ENCODE measurements at regions not wholly inside any gene's neighbourhood (a gene's known extent, or its start where the extent isn't known, plus 50 kb on each side); places are given as distances from the start of the nearest gene placed in this dataset.

- Histone ChIP-seq H3K4me2 (ENCODE audit: low read depth, low read length) (no peak overlapping the region), H3K23ac (ENCODE audit: low read depth, low read length) (no peak overlapping the region), H3K4ac (ENCODE audit: low read depth, low read length) (no peak overlapping the region), H3K9me3 (ENCODE audit: control insufficient read depth, insufficient read depth, low read length) (no peaks in the 10 kb centered on the region), H4K5ac (ENCODE audit: low read depth, low read length) (no peak overlapping the region), H2BK20ac (ENCODE audit: low read depth, low read length) (no peak overlapping the region), H3K18ac (ENCODE audit: low read depth, low read length) (no peak overlapping the region), H3K36me3 (ENCODE audit: control insufficient read depth, insufficient read depth, low read length) (no peaks in the 10 kb centered on the region), H3K4me1 (ENCODE audit: control insufficient read depth, insufficient read depth, low read length) (no peaks in the 10 kb centered on the region), H3K9me1 (ENCODE audit: insufficient read depth, low read length) (no peaks in the 10 kb centered on the region), H2BK5ac (ENCODE audit: low read depth, low read length, poor library complexity, severe bottlenecking) (no peak overlapping the region), H3K14ac (replicated peaks; ENCODE audit: low read depth, low read length) (no peak overlapping the region), H2AK9ac (replicated peaks; ENCODE audit: low read depth, low read length, poor library complexity) (no peak overlapping the region), H4K20me1 (ENCODE audit: insufficient read depth, low read length) (no peaks in the 10 kb centered on the region), H3K4me3 (ENCODE audit: insufficient read depth, low read depth, low read length) (no peak overlapping the region), H2AK5ac (ENCODE audit: low read depth, low read length) (no peak overlapping the region), H2AFZ (replicated peaks; ENCODE audit: low read length, poor library complexity) (no peak overlapping the region), H2BK120ac (ENCODE audit: low read depth, low read length) (no peak overlapping the region), H4K91ac (ENCODE audit: insufficient read depth, low read depth, low read length) (no peak overlapping the region), H4K8ac (ENCODE audit: low read depth in 2 of 2, low read length in 2 of 2) (no peak overlapping the region), H3K79me1 (ENCODE audit: low read depth in 1 of 2, low read length in 2 of 2) (no peaks in the 10 kb centered on the region), H3K56ac (ENCODE audit: extremely low read depth, insufficient read depth, low read length) (no peak overlapping the region), H2BK15ac (ENCODE audit: low read depth, low read length) (no peak overlapping the region), H3K9ac (ENCODE audit: low read depth, low read length) (no peak overlapping the region), H3K27me3 (ENCODE audit: control insufficient read depth, insufficient read depth, low read length) (no peaks in the 10 kb centered on the region), H3K27ac (ENCODE audit: insufficient read depth, low read length) (no peak overlapping the region)
- intact Hi-C loops (cut with micrococcal nuclease), result no loop called here
- ChIA-PET POLR2A (ENCODE audit: unreplicated experiment) (no interaction called here), CTCF (interaction anchor here (0.6 kb wide), 1 partner anchor 1088 kb away, joined by 3 read pairs; no protein-coding TSS in a partner anchor)
- no peak for TF ChIP-seq CHD1 (IDR thresholded peaks at IDR 0.05; ENCODE audit: low read depth, low read length)
- no peak for TF ChIP-seq POLR2A (IDR thresholded peaks at IDR 0.05; ENCODE audit: low read depth, low read length)
- no peak for TF ChIP-seq CEBPB (IDR thresholded peaks at IDR 0.05; ENCODE audit: low read depth, low read length)
- no peak for TF ChIP-seq RAD21 (IDR thresholded peaks at IDR 0.05; ENCODE audit: low read length)
- TF ChIP-seq FOS (IDR thresholded peaks at IDR 0.05; ENCODE audit: low read depth, low read length), result no peak
- TF ChIP-seq RFX5 (IDR thresholded peaks at IDR 0.05; ENCODE audit: low read depth, low read length), result no peak
- TF ChIP-seq RCOR1 (IDR thresholded peaks at IDR 0.05; ENCODE audit: insufficient replicate concordance, low read length), result no peak
- TF ChIP-seq ELK1 (IDR thresholded peaks at IDR 0.05; ENCODE audit: borderline replicate concordance, low read depth, low read length), result no peak
- TF ChIP-seq MAZ (IDR thresholded peaks at IDR 0.05; ENCODE audit: borderline replicate concordance, low read depth, low read length), result no peak
- TF ChIP-seq BHLHE40 (IDR thresholded peaks at IDR 0.05; ENCODE audit: low read depth, low read length), result no peak
- no peak for TF ChIP-seq USF2 (IDR thresholded peaks at IDR 0.05; ENCODE audit: low read depth, low read length)
- TF ChIP-seq MAFK (IDR thresholded peaks at IDR 0.05; ENCODE audit: low read depth, low read length), result no peak
- TF ChIP-seq MXI1 (IDR thresholded peaks at IDR 0.05; ENCODE audit: borderline replicate concordance, low read depth, low read length), result no peak
- no peak for TF ChIP-seq SMC3 (IDR thresholded peaks at IDR 0.05; ENCODE audit: low read depth, low read length)
- no peak for ATAC-seq (ENCODE audit: low read depth)
- peak; percentile 8 for DNase-seq
- no TSS peak for BruUV-seq (replicated peaks)
- dilution Hi-C loops (cut with HindIII; ENCODE audit: low sequenced_read_pairs, unreplicated experiment), result no loop called here
- in situ Hi-C loops (cut with MboI; ENCODE audit: low sequenced_read_pairs), result no loop called here
These were observed 441.8 kb upstream of the RIOK2 start for GRCh38 chr5:97624886-97625285.
